HG02623 (cell line): ENCODE measurements at regions not wholly inside any gene's neighbourhood (a gene's known extent, or its start where the extent isn't known, plus 50 kb on each side); places are given as distances from the start of the nearest gene placed in this dataset.

Experiments
- ATAC-seq: cut with Tn5 transposase; IDR thresholded peaks from one replicate; pipeline ENCODE4 v1.9.1; 2021; ENCODE audit warnings: moderate library complexity; ENCODE audit not compliant: unreplicated experiment

- ATAC-seq = no peak
Observed at GRCh38 chr12:94760786-94761185, 110.4 kb upstream of the TMCC3 start.

- no peak for ATAC-seq
Observed at GRCh38 chr12:94756789-94757188, 106.4 kb upstream of the TMCC3 start.

- no peak for ATAC-seq
Observed at GRCh38 chr12:94755598-94755997, 105.2 kb upstream of the TMCC3 start.

GRCh38 chr12:94754653-94755052 lies 104.3 kb upstream of the TMCC3 start:
- ATAC-seq = no peak

GRCh38 chr12:94753036-94753679 lies 102.8 kb upstream of the TMCC3 start:
- ATAC-seq = no peak

GRCh38 chr12:94750864-94751263 lies 100.5 kb upstream of the TMCC3 start:
- ATAC-seq = no peak

GRCh38 chr12:94749890-94750289 lies 99.5 kb upstream of the TMCC3 start:
- no peak for ATAC-seq

- no peak for ATAC-seq
Observed at GRCh38 chr12:94749455-94749854, 99.1 kb upstream of the TMCC3 start.

GRCh38 chr12:94748726-94749421 lies 98.5 kb upstream of the TMCC3 start:
- no peak for ATAC-seq

GRCh38 chr12:94745562-94745961 lies 95.2 kb upstream of the TMCC3 start:
- ATAC-seq = no peak

GRCh38 chr12:94743174-94743573 lies 92.8 kb upstream of the TMCC3 start:
- ATAC-seq = no peak

GRCh38 chr12:94740601-94741362 lies 90.4 kb upstream of the TMCC3 start:
- no peak for ATAC-seq

- ATAC-seq = no peak
Observed at GRCh38 chr12:94736820-94737219, 86.5 kb upstream of the TMCC3 start.

- no peak for ATAC-seq
Observed at GRCh38 chr12:94736004-94736403, 85.6 kb upstream of the TMCC3 start.

GRCh38 chr12:94733727-94734126 lies 83.4 kb upstream of the TMCC3 start:
- no peak for ATAC-seq

GRCh38 chr12:94732367-94732990 lies 82.1 kb upstream of the TMCC3 start:
- no peak for ATAC-seq

- no peak for ATAC-seq
Observed at GRCh38 chr12:94731733-94732360, 81.5 kb upstream of the TMCC3 start.

GRCh38 chr12:94730847-94731246 lies 80.5 kb upstream of the TMCC3 start:
- no peak for ATAC-seq

GRCh38 chr12:94726236-94726835 lies 76.0 kb upstream of the TMCC3 start:
- ATAC-seq = no peak

GRCh38 chr12:94725375-94726168 lies 75.2 kb upstream of the TMCC3 start:
- no peak for ATAC-seq
